Tibial artery (tissue), 4 donors: ENCODE measurements at regions not wholly inside any gene's neighbourhood (a gene's known extent, or its start where the extent isn't known, plus 50 kb on each side); places are given as distances from the start of the nearest gene placed in this dataset.

Experiments used
- DNase-seq, 2 donors: peaks; one replicate each; pipeline ENCODE4 v3.0.0-alpha.2; 2019
- H3K27ac ChIP-seq, 2 donors: fragments of 200-600 bp; sonication (generic) in 1 of 2; 1 replicate in 1 of 2; 2 replicates in 1 of 2; pipeline ENCODE4 v1.5.1; 2018 to 2019; ENCODE audit warnings: mild to moderate bottlenecking in 1 of 2
- H3K27me3 ChIP-seq, 2 donors: fragments of 200-600 bp; sonication (generic) in 1 of 2; one replicate each; pipeline versions ENCODE4 v1.5.1 to v1.6.0; 2016 to 2019
- H3K36me3 ChIP-seq, 3 donors: fragments of 200-600 bp; sonication (generic) in 2 of 3; one replicate each; pipeline ENCODE4 v1.5.1; 2016 to 2019; ENCODE audit warnings: mild to moderate bottlenecking in 2 of 3
- H3K4me1 ChIP-seq, 4 donors: fragments of 200-600 bp; sonication (generic) in 2 of 4; 1 replicate in 3 of 4; 2 replicates in 1 of 4; pipeline ENCODE4 v1.5.1; 2016 to 2019
- H3K4me3 ChIP-seq, 2 donors: fragments of 200-600 bp; sonication (generic) in 1 of 2; 1 replicate in 1 of 2; 2 replicates in 1 of 2; pipeline ENCODE4 v1.5.1; 2018 to 2019; ENCODE audit warnings: mild to moderate bottlenecking in 2 of 2
- H3K9me3 ChIP-seq, 3 donors: fragments of 200-600 bp; sonication (generic) in 1 of 3; one replicate each; pipeline ENCODE4 v1.5.1; 2016 to 2019
- intact Hi-C: fragments of 100-400 bp; cut with DNase I; formaldehyde crosslinking; loops from one replicate; pipeline ENCODE4 v1.15.0; 2023; ENCODE audit warnings: low total_unique reads
- TF ChIP-seq, protein P1 (sequence below), 2 experiments: fragments of 200-600 bp in 1 of 2; fragments of 450-650 bp in 1 of 2; IDR thresholded peaks; one replicate each; pipeline ENCODE4 v1.5.1; 2017 to 2019; ENCODE audit warnings: antibody characterized with exemption in 2 of 2, mild to moderate bottlenecking in 1 of 2, moderate library complexity in 1 of 2

DNA sequence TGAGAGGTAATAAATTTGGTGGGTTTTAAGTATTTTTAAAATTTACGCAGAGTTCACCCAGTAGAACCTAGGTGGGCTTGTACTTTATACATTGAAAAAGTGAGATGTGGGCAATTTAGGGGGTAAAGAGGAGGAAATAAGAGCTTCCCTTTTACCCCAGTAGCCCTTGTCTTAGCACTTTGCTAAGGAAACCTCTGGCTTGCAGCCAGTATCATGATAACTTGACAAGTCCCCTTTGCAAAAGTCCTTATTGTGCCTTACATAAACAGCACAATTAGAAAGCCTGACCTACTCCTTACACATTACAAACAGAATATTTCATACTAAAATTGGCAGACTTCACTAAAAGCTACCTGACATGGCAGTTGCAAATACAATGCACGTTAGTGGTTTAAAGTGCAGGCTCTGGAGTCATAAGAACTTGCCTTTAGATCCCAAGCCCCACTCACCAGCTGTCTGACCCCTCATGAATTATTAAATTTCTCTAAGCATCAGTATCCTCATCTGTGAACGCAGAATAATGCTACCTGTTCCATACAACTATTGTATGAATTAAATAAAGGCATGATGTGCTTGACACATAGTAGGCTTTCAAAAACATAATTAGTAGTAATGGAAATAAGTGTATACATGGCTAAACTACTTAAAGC is 53.2 kb upstream of the NELL2 start:
- H3K4me1 ChIP-seq = no peaks in the 10 kb centered on the region
- H3K4me3 ChIP-seq = no peak overlapping the region
- H3K27me3 ChIP-seq = no peaks in the 10 kb centered on the region
- H3K9me3 ChIP-seq = no peaks in the 10 kb centered on the region
- TF ChIP-seq, protein P1, sequence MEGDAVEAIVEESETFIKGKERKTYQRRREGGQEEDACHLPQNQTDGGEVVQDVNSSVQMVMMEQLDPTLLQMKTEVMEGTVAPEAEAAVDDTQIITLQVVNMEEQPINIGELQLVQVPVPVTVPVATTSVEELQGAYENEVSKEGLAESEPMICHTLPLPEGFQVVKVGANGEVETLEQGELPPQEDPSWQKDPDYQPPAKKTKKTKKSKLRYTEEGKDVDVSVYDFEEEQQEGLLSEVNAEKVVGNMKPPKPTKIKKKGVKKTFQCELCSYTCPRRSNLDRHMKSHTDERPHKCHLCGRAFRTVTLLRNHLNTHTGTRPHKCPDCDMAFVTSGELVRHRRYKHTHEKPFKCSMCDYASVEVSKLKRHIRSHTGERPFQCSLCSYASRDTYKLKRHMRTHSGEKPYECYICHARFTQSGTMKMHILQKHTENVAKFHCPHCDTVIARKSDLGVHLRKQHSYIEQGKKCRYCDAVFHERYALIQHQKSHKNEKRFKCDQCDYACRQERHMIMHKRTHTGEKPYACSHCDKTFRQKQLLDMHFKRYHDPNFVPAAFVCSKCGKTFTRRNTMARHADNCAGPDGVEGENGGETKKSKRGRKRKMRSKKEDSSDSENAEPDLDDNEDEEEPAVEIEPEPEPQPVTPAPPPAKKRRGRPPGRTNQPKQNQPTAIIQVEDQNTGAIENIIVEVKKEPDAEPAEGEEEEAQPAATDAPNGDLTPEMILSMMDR (IDR thresholded peaks at IDR 0.05) = no peak
- H3K36me3 ChIP-seq = no peaks in the 10 kb centered on the region
- no peak for DNase-seq
- H3K27ac ChIP-seq = no peak overlapping the region
- intact Hi-C loops = no loop called here
